Activated CD4-positive, alpha-beta T cell treated with anti-CD3 and anti-CD28 coated beads, Interleukin-2, amount 50 U/mL, for 48 hours (primary cell): ENCODE measurements at regions not wholly inside any gene's neighbourhood (a gene's known extent, or its start where the extent isn't known, plus 50 kb on each side); places are given as distances from the start of the nearest gene placed in this dataset.
"Not testable (repeated sequence)": the region's sequence is repeated elsewhere in the genome, so short reads cannot be mapped to it uniquely, and the experiment has no call there.

Experiments
- DNase-seq, 2 experiments: peaks; one replicate each; pipeline ENCODE4 v3.0.0-alpha.2; 2020

GRCh38 chr2:225236769-225237323, 162.7 kb upstream of the NYAP2 start:
- DNase-seq = no peak

DNA sequence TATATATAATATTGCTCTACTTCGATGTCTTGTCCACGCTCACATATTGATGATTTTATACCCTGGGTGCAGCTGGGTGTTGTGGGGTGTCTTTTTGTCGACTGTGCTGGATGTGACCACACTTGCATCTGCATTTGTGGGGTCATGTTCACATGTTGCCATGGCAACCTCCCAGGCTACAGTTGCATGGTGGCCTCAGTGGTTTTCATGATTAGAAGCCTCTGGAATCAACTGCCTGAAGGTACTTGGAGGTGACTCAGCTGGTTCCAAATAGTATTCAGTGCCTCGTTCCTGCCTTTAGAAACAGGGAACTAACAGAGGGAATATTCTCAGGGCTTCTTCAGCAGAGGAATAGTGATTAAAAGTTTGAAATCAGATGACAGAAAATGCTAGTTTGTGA, 166.3 kb upstream of the NYAP2 start:
- DNase-seq = no peak

DNA sequence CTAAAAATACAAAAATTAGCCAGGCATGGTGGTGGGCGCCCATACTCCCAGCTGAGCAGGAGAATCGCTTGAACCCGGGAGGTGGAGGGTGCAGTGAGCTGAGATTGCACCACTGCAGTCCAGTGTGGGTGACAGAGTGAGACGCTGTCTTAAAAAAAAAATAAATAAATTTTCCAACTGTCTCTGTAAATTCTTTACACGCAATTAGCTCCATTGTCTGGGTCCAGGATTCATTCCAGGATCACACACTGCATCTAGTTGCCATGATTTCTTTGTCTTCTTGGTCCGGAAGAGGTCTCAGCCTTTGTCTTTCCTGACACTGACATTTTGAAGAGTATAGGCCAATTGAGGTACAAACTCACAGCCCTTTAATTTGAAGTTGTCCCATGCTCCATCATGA, 167.6 kb upstream of the NYAP2 start:
- no peak for DNase-seq

DNA sequence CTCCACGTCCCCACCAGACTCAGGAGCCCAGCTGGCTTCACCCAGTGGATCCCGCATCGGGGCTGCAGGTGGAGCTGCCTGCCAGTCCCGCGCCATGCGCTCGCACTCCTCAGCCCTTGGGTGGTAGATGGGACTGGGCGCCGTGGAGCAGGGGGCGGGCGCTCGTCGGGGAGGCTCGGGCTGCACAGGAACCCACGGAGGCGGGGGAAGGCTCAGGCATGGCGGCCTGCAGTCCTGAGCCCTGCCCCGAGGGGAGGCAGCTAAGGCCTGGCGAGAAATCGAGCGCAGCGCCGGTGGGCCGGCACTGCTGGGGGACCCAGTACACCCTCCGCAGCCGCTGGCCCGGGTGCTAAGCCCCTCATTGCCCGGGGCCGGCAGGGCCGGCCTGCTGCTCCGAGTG, 170.2 kb upstream of the NYAP2 start:
- not testable (repeated sequence) for DNase-seq

DNA sequence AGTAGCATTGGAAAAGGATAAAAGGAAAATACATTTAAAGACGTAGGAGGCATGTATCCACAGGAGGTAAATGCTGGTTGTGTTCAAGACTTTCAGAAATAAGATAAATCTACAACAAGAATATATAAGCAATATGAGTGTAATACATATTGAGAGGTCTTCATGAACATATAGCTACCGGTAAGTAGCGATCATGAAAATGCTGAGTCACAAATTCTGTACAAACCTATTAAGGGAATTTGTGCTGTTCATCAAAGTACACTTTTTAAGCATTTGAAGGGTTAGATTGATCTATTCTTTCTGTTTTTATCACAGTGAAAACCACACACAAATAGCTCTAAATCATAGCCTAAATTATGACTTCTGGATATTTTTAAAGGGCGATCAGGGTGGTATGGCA, 173.1 kb upstream of the NYAP2 start:
- no peak for DNase-seq

- DNase-seq = no peak
Observed at GRCh38 chr2:225223301-225223700, 176.2 kb upstream of the NYAP2 start.

GRCh38 chr2:225207471-225207870, 165.2 kb upstream of the DOCK10 start:
- DNase-seq = no peak

GRCh38 chr2:225207043-225207442, 164.8 kb upstream of the DOCK10 start:
- DNase-seq = no peak

DNA sequence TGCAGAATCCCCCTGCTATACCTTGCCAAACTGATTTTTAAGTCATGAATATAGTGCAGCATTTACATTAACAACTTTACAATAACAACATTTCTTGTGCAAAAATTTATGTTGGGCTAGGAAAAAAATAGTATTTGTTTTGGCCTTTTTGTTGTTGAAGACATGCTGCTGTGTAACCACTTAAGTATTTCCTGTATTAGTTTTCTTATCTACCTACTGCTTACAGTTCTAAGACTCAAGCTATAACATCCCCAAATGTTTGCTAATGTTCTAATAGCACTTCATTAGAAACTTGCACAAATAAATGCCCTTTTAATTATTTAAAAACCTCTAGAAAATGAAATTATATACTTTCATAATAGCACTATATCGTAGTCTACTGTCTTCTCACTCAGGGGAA, 154.3 kb upstream of the DOCK10 start:
- no peak for DNase-seq

DNA sequence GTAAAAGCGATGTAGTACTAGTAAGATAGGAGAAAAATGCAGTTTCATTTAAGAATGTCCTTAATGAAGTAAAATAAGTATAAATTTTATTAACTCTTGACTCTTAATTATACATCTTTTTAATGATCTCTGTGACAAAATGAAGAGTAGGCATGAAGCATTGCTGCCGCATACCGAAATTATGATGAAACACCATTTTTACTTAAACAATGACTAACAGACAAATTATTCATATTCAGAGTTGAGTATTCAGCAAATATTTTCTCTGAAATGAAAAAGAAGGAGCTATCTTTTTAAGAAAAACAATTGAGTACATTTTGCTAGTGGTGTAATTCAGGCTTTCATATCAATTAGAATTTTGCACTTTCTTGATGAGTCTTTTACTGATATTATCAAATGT, 150.6 kb upstream of the DOCK10 start:
- DNase-seq = no peak

- no peak for DNase-seq
Observed at GRCh38 chr2:225190987-225191386, 148.7 kb upstream of the DOCK10 start.

GRCh38 chr2:225184948-225185347, 142.7 kb upstream of the DOCK10 start:
- no peak for DNase-seq

- DNase-seq = no peak
Observed at GRCh38 chr2:225182126-225182525, 139.9 kb upstream of the DOCK10 start.

DNA sequence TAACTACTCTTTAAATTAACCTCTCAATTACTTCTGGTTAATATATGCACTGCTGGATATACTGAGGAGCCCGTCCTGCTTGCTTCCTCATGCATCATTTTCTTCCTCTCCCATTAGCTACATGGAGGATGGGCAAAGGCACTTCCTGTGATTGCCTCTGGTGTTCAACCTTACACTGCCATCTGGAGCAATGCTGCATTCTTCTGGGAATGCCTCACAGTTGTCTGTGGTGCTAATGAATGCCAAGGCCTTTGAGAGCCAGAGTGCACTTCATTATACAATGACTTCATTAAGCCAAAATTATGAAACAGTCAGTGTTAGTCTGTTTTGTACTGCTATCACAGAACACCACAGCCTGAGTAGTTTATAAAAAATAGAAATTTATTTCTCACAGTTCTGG, 134.8 kb upstream of the DOCK10 start:
- no peak for DNase-seq

GRCh38 chr2:225173909-225174308, 131.6 kb upstream of the DOCK10 start:
- DNase-seq = no peak

- DNase-seq = no peak
Observed at GRCh38 chr2:225171350-225171749, 129.1 kb upstream of the DOCK10 start.

- DNase-seq = no peak
Observed at GRCh38 chr2:225170162-225170561, 127.9 kb upstream of the DOCK10 start.

DNA sequence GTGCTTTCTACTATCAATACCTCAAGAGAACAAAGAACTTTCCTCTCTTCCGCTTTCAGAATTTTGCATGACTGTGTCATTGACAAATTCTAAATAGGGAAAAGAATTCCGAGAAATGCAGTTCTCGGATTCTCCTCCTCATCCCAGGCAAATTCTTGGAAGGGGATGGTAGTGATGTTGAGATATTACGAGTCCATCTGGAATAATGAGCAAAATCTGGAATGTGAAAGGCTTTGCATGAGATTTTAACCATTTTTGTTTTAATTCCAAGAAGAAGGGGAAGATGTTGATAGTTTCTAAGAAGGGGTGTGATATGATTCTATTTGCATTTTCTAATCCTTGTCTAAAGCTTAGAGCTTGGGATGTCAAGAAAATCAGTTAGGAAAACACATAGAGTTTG, 127.1 kb upstream of the DOCK10 start:
- no peak for DNase-seq

GRCh38 chr2:225165052-225165451, 122.8 kb upstream of the DOCK10 start:
- DNase-seq = no peak

DNA sequence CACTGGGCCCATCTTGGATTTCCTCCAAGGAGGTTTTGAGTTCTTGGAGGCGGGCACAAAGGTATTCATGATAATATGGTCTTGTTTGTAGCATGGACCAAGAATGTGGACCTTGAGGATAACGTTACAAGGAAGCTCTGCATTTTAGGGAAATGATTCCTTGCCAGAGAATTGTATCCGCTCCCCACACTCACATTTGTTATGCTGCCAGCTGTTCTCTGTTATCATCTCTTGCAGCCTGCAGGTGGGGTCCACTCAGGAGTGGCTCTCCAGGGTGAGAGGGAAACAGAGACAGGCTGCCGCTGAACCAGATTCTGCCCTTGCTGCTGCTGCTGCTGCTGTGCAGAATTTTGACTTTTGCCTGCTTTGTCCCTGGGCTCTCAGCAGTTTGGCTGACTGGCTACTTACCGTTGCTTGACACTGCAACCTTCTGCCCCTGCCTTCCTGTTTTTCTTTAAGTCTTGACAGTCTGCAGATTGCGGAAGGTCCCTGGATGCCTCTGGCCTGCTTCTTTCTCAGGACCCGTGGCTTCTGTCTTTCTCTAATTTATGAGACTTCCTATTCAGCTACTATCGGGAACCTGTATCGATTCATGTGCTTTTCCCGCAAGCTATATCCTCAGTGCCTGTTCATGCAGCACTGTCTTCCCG, 122.3 kb upstream of the DOCK10 start:
- no peak for DNase-seq

GRCh38 chr2:225158360-225158759, 116.1 kb upstream of the DOCK10 start:
- DNase-seq = no peak

GRCh38 chr2:225156853-225157451, 114.7 kb upstream of the DOCK10 start:
- no peak for DNase-seq

DNA sequence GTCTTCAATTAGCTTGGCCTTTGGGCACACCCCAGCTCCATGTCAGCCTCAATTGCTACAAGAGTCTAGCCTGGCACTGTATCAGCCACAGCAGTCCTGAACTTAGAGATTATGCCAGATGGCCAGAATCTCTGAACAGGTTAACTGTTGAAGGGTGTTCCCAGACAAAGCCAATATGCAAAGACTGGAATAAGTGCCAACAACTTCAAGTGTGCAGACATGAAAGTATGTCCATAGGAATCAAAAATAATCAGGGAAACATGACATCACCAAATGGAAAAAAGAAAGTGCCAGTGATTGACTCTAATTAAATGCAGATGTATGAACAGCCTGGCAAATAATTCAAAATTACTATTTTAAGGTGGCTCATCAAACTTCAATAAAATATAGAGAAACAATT, 98.5 kb upstream of the DOCK10 start:
- DNase-seq = no peak

- DNase-seq = no peak
Observed at GRCh38 chr2:225137971-225138370, 95.7 kb upstream of the DOCK10 start.

GRCh38 chr2:225136552-225136951, 94.3 kb upstream of the DOCK10 start:
- no peak for DNase-seq
